Prostate gland (tissue), 2 donors: ENCODE measurements at regions not wholly inside any gene's neighbourhood (a gene's known extent, or its start where the extent isn't known, plus 50 kb on each side); places are given as distances from the start of the nearest gene placed in this dataset.

Experiments
- DNase-seq: peaks from one replicate; pipeline ENCODE4 v3.0.0-alpha.2; 2019; ENCODE audit warnings: low spot score
- H3K27ac ChIP-seq, 2 donors: fragments of 200-600 bp; sonication (generic); 2 replicates each; pipeline ENCODE4 v1.5.1; 2017 to 2019
- H3K27me3 ChIP-seq: fragments of 200-600 bp; sonication (generic); replicated peaks from 2 replicates; pipeline ENCODE4 v1.5.1; 2019; ENCODE audit not compliant: insufficient read depth
- H3K36me3 ChIP-seq, 2 donors: fragments of 200-600 bp; sonication (generic); 1 replicate in 1 of 2; 2 replicates in 1 of 2; pipeline versions ENCODE4 v1.5.1 to v1.8.1; 2017 to 2019
- H3K4me1 ChIP-seq: fragments of 200-600 bp; sonication (generic); replicated peaks from 2 replicates; pipeline ENCODE4 v1.5.1; 2019
- H3K4me3 ChIP-seq, 2 donors: fragments of 200-600 bp; sonication (generic); 2 replicates each; pipeline ENCODE4 v1.5.1; 2017 to 2019
- H3K9me3 ChIP-seq: fragments of 200-600 bp; sonication (generic); 2 replicates; pipeline ENCODE4 v1.5.1; 2017
- POLR2A ChIP-seq: fragments of 450-650 bp; IDR thresholded peaks from one replicate; pipeline ENCODE4 v1.6.1; 2016; ENCODE audit warnings: antibody characterized with exemption, mild to moderate bottlenecking
- POLR2AphosphoS5 ChIP-seq: sonication (generic); formaldehyde crosslinking; IDR thresholded peaks from one replicate; pipeline ENCODE4 v1.6.1; 2017; ENCODE audit warnings: antibody characterized with exemption
- WGBS: methylation state at CpG from one replicate; pipeline ENCODE4 v1.1.5; 2018; 5-methylcytosine and 5-hydroxymethylcytosine counted together
- intact Hi-C: fragments of 100-400 bp; cut with DNase I; formaldehyde crosslinking; loops from one replicate; pipeline ENCODE4 v1.14.2; 2022
- TF ChIP-seq, protein P1 (sequence below), 4 experiments: fragments of 200-600 bp in 2 of 4; fragments of 450-650 bp in 2 of 4; sonication (generic) in 2 of 4; IDR thresholded peaks; 1 replicate in 3 of 4; 2 replicates in 1 of 4; pipeline ENCODE4 v1.5.1; 2016 to 2019; ENCODE audit warnings: antibody characterized with exemption in 4 of 4, mild to moderate bottlenecking in 2 of 4, moderate library complexity in 2 of 4

- no peak for TF ChIP-seq POLR2AphosphoS5
- TF ChIP-seq, protein P1, sequence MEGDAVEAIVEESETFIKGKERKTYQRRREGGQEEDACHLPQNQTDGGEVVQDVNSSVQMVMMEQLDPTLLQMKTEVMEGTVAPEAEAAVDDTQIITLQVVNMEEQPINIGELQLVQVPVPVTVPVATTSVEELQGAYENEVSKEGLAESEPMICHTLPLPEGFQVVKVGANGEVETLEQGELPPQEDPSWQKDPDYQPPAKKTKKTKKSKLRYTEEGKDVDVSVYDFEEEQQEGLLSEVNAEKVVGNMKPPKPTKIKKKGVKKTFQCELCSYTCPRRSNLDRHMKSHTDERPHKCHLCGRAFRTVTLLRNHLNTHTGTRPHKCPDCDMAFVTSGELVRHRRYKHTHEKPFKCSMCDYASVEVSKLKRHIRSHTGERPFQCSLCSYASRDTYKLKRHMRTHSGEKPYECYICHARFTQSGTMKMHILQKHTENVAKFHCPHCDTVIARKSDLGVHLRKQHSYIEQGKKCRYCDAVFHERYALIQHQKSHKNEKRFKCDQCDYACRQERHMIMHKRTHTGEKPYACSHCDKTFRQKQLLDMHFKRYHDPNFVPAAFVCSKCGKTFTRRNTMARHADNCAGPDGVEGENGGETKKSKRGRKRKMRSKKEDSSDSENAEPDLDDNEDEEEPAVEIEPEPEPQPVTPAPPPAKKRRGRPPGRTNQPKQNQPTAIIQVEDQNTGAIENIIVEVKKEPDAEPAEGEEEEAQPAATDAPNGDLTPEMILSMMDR (IDR thresholded peaks at IDR 0.05), result no peak
- TF ChIP-seq POLR2A, result no peak
- intact Hi-C loops, result no loop called here
- no peak for DNase-seq
- H3K36me3 ChIP-seq, result no peaks in the 10 kb centered on the region
- no peak overlapping the region for H3K4me3 ChIP-seq
- no peak overlapping the region for H3K27ac ChIP-seq
- H3K27me3 ChIP-seq, result no peaks in the 10 kb centered on the region
- no peaks in the 10 kb centered on the region for H3K4me1 ChIP-seq
- H3K9me3 ChIP-seq, result no peaks in the 10 kb centered on the region
- 68% methylated on average over 5 of the region's 5 CpGs for WGBS
These were observed 157.3 kb upstream of the MMADHC start for GRCh38 chr2:149744865-149745264.

DNA sequence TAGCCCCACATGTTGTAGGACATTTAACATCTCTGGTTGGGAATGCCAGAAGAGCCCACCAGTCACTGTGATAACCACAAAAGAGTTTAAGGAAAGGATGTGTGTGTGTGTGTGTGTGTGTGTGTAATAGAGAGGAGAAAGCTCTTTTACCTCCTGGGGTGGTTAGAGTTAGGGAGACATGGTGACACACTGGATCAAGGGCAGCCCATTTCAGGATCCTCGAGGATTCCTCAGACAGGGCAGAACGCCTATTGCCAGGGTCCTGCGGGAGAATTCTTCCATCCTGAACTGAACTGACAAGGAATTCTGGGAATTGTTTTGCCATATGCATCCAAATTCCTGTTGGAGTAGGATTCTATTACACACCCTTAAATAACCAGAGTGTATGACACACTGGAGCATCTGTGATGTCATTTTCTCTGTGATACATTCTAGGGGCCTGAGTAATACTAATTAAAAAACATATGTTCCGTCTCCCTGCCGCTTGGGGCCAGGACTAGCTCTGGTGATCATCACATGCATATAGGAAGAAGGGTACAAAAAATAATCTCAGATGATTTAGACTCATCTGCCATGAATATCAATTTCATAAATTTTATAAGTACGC is 156.4 kb upstream of the MMADHC start:
- Histone ChIP-seq H3K9me3 (no peaks in the 10 kb centered on the region), H3K4me3 (no peak overlapping the region), H3K27me3 (no peaks in the 10 kb centered on the region), H3K27ac (no peak overlapping the region), H3K4me1 (no peaks in the 10 kb centered on the region), H3K36me3 (no peaks in the 10 kb centered on the region)
- no peak for DNase-seq
- intact Hi-C loops, result no loop called here
- WGBS, result 82% methylated on average over 6 of the region's 6 CpGs
- TF ChIP-seq POLR2AphosphoS5 (no peak), POLR2A (no peak)
- TF ChIP-seq, protein P1 (IDR thresholded peaks at IDR 0.05), result no peak

- DNase-seq, result no peak
- H3K36me3 ChIP-seq, result no peaks in the 10 kb centered on the region
- no peak overlapping the region for H3K4me3 ChIP-seq
- no peaks in the 10 kb centered on the region for H3K27me3 ChIP-seq
- WGBS, result 74% methylated on average over 1 of the region's 1 CpG
- intact Hi-C loops, result no loop called here
- no peaks in the 10 kb centered on the region for H3K9me3 ChIP-seq
- TF ChIP-seq POLR2AphosphoS5 (no peak), POLR2A (no peak)
- TF ChIP-seq, protein P1 (IDR thresholded peaks at IDR 0.05), result no peak
- no peak overlapping the region for H3K27ac ChIP-seq
- no peaks in the 10 kb centered on the region for H3K4me1 ChIP-seq
These were observed 154.1 kb upstream of the MMADHC start for GRCh38 chr2:149741646-149742045.

DNA sequence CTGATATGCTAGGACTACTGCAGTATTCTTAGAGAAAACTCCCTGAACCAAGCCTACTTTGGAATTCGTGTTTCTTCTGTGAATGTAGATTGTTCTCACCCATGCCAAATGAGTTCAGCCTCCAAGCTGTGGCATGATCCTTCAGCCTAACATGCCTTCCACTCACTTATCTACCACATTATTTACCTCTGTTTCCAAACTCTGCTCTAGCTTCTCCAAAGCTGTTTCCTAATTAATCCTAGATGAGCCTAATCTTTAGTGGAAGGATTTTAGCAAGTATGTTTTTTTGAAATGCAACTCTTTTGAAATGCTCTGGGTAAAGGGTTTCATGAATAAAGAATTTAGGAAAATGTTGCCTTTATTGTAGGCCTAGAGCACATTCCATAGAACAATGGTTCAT is 152.9 kb upstream of the MMADHC start:
- Histone ChIP-seq H3K36me3 (no peaks in the 10 kb centered on the region), H3K27ac (no peak overlapping the region), H3K4me3 (no peak overlapping the region), H3K9me3 (no peaks in the 10 kb centered on the region), H3K27me3 (no peaks in the 10 kb centered on the region), H3K4me1 (no peaks in the 10 kb centered on the region)
- TF ChIP-seq, protein P1 (IDR thresholded peaks at IDR 0.05), result no peak
- no peak for TF ChIP-seq POLR2AphosphoS5
- TF ChIP-seq POLR2A, result no peak
- no peak for DNase-seq
- WGBS, result 73% methylated on average over 1 of the region's 1 CpG
- intact Hi-C loops, result no loop called here

DNA sequence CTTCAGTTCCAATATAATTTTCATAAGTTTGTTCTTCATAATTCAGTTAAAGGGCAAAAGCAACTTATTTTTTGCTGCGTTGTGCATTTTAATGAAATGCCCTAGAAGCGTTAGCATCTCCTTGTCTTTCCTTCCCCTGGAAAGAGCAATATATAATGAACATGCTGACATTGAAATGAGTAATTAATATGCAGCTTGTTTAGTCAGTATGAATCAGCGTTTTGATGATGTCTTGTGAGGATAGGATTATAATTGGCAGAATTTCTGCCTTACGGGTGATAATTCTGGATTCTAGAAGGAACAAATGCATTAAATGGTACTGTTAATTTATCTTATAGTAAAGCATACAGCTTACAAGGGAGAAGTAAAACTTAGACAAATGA is 152.3 kb upstream of the MMADHC start:
- H3K4me3 ChIP-seq, result no peak overlapping the region
- no peaks in the 10 kb centered on the region for H3K36me3 ChIP-seq
- no peaks in the 10 kb centered on the region for H3K27me3 ChIP-seq
- H3K27ac ChIP-seq, result no peak overlapping the region
- TF ChIP-seq POLR2AphosphoS5 (no peak), POLR2A (no peak)
- TF ChIP-seq, protein P1 (IDR thresholded peaks at IDR 0.05), result no peak
- no peaks in the 10 kb centered on the region for H3K4me1 ChIP-seq
- WGBS, result 96% methylated on average over 4 of the region's 4 CpGs
- H3K9me3 ChIP-seq, result no peaks in the 10 kb centered on the region
- intact Hi-C loops, result no loop called here
- no peak for DNase-seq
